ENCODE measurements at regions not wholly inside any gene's neighbourhood (a gene's known extent, or its start where the extent isn't known, plus 50 kb on each side); places are given as distances from the start of the nearest gene placed in this dataset.
"Not testable (repeated sequence)": the region's sequence is repeated elsewhere in the genome, so short reads cannot be mapped to it uniquely, and the experiment has no call there.

DNA sequence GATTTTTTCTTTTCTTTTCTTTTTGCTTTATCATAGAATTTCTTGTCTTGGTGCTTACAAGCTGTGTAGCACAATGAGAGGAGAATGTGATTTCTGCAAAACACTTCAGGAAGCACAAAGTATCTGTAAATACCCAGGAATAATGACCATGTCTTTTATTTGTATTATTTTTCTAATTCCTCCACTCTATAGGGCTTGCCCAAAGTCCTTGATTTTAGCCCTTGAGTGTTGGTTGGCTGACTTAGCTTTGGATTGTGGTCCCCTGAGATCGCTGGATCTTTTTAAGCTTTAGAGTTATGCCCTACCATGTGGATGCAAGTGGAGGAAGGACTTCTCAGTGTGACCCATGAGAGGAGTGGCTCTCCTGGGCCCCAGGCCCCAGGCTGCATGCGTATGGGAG, 52.2 kb downstream of the HOXC4 start:
- not testable (repeated sequence) for ATAC-seq

GRCh38 chr12:54106252-54106651, 52.6 kb downstream of the HOXC4 start:
- ATAC-seq: not testable (repeated sequence)

DNA sequence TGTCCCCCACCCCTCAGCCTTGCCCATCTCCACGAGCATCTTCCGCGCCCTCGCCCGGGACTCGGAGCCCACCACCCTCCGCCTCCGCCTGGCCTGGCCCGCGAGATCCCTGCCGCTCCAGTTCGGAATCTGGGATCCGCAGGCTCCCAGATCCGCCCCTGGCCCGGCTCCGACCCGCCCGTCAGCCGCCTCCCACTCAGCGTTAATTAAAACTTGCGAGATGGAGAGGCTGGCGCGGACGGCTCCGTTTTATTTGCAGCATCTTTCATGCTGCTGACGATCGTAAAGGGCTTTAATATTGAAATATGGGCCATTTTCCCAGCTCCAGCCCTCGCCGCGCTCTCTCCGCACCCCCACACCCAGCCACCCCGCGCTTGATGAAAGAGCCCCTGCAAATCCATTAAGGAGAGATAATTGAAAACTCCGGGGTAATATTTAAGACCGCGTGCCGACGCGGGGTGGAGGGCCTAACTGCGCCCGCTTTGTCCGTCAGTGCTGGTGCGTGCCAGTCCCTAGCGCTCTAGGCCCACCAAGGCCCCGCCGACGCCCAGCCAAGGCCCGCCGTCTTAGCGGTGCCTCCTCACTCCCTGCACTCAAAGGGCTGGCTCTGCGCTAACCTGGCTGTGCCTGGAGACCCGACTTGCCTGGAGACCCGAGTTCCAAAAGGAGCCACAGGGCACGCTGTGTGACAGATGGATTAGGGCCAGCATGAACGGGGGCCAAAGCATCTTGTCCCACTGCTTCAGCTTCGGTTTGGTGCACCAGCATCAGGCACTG, 53.4 kb downstream of the HOXC4 start:
- ATAC-seq: not testable (repeated sequence)

DNA sequence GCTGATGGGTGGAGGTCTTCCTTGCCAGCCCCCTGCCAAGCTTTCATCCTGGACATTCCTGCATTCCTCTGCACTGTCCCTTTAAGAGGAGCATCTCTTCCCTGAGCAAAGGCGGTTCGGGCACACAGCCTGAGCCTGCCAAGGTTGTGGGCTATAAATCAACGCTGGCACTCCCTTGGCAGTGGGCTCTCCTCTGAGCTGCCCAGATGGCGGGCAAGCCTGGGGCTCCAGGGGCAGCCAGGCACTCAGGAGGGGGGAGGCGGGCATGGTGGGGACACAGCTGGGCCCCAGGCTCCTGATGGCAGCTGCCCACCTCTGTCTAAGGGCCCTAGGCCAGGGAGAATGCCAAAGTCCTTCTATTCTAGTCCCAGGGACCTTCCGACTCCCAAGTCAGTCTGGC, 58.7 kb downstream of the HOXC4 start:
- ATAC-seq: not testable (repeated sequence)

GRCh38 chr12:54116055-54116454, 62.4 kb downstream of the HOXC4 start:
- ATAC-seq: not testable (repeated sequence)

DNA sequence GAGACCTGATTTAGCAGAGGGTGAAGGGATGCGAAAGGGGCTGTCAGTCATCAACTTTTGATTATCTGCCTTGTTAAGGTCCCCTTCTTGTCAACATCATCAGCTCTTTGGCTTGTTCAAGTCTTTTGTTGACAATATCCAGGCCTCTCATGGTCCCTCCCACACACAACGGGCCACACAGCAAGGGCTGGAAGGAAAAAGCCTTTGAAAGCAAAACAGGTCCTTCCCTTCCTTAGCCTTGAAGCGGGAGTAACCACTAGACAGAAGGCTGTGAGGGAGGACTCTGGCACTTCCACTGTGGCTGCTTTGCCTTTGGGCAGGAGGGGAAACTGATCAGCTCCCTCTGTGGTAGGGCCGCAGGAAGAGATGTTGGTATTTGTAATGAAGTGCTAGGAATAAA, 63.8 kb downstream of the HOXC4 start:
- not testable (repeated sequence) for ATAC-seq

DNA sequence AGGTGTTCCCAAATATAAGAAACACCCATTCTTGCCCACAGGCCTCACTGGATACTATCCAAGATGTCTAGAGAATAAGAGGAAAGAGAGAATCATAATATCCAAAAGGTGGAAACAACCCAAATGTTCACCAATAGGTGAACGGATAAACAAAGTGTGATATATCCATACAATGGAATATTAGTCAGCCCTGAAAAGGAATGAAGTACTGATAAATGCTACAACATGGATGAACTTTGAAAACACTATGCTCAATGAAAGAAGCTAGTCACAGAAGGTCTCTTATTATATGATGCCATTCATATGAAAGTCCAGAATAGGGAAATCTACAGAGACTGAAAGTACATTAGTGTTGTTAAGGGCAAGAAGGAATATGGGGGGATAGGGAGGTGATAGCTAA, 65.4 kb downstream of the HOXC4 start:
- ATAC-seq: not testable (repeated sequence)

- ATAC-seq: not testable (repeated sequence)
These were observed 64.8 kb downstream of the SMUG1 start for GRCh38 chr12:54123981-54124380.

GRCh38 chr12:54125708-54126028, 63.1 kb downstream of the SMUG1 start:
- ATAC-seq: peak; percentile 73

DNA sequence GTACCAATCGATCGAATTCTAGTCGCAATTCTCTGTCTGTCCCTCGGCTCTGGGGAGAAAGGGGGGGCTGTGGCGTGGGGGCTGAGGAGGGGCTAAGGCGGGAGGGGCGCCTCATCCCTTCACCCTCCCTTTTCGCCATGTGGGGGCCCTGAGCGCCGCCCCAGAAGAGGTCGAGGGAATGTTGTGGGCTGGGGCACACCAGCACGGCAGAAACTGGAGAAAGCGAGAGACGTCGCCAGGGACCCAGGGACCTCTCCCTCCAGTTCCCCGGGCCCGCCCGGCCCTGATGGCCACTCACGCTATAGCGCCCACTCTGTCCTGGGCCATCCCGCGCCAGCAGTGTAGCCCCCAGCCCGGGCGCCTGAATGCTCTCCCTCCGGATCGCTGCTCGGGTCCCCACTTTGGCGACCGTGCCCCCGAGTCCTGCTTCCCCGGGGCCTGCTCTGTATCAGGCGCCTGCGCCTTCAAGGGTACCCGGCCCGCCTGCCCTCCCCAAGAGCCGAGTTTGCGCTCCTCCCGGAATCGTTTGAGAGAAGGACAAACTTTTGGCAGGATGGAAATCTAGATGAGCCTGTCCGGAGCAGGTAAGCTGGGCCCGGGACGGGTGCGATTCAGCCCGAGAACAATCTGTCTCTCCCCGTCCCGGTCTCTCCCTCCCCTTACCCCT, 62.6 kb downstream of the SMUG1 start:
- ATAC-seq: peak; percentile 81
- 0 out of 2 replicates have a peak, but pooled peaks have one; percentile 36 for TF ChIP-seq GLIS3 (CRISPR knock-in tag; IDR thresholded peaks at IDR 0.05)
- TF ChIP-seq, protein P1, sequence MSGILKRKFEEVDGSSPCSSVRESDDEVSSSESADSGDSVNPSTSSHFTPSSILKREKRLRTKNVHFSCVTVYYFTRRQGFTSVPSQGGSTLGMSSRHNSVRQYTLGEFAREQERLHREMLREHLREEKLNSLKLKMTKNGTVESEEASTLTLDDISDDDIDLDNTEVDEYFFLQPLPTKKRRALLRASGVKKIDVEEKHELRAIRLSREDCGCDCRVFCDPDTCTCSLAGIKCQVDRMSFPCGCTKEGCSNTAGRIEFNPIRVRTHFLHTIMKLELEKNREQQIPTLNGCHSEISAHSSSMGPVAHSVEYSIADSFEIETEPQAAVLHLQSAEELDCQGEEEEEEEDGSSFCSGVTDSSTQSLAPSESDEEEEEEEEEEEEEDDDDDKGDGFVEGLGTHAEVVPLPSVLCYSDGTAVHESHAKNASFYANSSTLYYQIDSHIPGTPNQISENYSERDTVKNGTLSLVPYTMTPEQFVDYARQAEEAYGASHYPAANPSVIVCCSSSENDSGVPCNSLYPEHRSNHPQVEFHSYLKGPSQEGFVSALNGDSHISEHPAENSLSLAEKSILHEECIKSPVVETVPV (CRISPR knock-in tag; IDR thresholded peaks at IDR 0.05): no peak

DNA sequence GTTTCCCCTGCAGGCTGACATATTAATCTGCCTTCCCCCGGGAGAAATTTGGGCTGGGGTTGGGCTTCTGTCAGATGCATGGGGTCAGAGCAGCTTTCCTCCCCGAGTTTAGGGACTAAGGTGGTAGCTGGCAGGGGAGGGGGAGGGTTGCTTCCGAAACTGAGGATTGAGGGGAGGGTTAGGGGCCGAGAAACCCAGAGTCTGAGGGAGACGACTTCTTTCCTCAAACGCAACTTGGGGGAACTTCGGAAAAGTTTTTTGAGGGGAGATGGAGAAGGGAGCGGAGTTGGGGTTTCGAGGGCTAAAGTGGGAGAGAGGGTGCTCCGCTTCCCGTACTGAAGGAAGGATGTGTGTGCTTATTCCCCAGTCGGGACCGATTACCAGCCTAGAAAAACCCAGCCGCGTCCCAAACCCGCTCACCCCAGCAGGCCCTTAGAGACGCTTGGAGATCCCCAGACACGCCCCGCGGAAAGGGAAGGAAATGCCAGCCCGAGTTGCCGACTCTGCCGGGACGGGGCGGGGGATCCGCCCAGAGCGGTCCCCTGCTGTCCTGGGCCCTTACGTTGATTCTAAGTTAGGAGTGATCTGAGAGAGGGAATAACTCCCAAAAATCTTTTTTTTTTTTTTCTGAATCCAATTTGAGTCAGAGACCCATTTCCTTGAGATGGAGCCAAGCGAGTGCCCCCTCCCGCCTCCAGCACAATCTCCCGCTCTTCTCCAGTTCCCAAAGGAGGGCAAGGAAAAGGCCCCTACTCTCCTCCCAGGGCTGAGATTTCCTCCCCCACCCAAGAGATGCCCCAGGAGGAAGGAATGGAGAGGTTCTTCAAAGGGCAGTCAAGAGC, 61.9 kb downstream of the SMUG1 start:
- ATAC-seq: peak; percentile 91
- TF ChIP-seq PPARA (CRISPR knock-in tag; IDR thresholded peaks at IDR 0.05; ENCODE audit: borderline replicate concordance): no peak
- TF ChIP-seq ZFP3 (CRISPR knock-in tag; IDR thresholded peaks at IDR 0.05): no peak
- no peak for TF ChIP-seq ESRRG (CRISPR knock-in tag; IDR thresholded peaks at IDR 0.05)
- TF ChIP-seq CREB5 (CRISPR knock-in tag; IDR thresholded peaks at IDR 0.05; ENCODE audit: low read depth): no peak
- no peak for TF ChIP-seq ISL1 (CRISPR knock-in tag; IDR thresholded peaks at IDR 0.05)
- TF ChIP-seq CSDC2 (CRISPR knock-in tag; IDR thresholded peaks at IDR 0.05): no peak
- no peak for TF ChIP-seq ZNF8 (CRISPR knock-in tag; IDR thresholded peaks at IDR 0.05)
- no peak for TF ChIP-seq TOX (CRISPR knock-in tag; IDR thresholded peaks at IDR 0.05; ENCODE audit: borderline replicate concordance)
- TF ChIP-seq GLIS3 (CRISPR knock-in tag; IDR thresholded peaks at IDR 0.05): no peak
- no peak for TF ChIP-seq OSR1 (CRISPR knock-in tag; IDR thresholded peaks at IDR 0.05)
- TF ChIP-seq, protein P1 (CRISPR knock-in tag; IDR thresholded peaks at IDR 0.05): no peak
- no peak for TF ChIP-seq ZC3H10 (CRISPR knock-in tag; IDR thresholded peaks at IDR 0.05)
- TF ChIP-seq ZFP30 (CRISPR knock-in tag; IDR thresholded peaks at IDR 0.05): no peak
- no peak for TF ChIP-seq ZNF565 (CRISPR knock-in tag; conservative IDR thresholded peaks at IDR 0.05; ENCODE audit: low read depth)
- no peak for TF ChIP-seq ZNF70 (CRISPR knock-in tag; IDR thresholded peaks at IDR 0.05)
- TF ChIP-seq, protein P2, sequence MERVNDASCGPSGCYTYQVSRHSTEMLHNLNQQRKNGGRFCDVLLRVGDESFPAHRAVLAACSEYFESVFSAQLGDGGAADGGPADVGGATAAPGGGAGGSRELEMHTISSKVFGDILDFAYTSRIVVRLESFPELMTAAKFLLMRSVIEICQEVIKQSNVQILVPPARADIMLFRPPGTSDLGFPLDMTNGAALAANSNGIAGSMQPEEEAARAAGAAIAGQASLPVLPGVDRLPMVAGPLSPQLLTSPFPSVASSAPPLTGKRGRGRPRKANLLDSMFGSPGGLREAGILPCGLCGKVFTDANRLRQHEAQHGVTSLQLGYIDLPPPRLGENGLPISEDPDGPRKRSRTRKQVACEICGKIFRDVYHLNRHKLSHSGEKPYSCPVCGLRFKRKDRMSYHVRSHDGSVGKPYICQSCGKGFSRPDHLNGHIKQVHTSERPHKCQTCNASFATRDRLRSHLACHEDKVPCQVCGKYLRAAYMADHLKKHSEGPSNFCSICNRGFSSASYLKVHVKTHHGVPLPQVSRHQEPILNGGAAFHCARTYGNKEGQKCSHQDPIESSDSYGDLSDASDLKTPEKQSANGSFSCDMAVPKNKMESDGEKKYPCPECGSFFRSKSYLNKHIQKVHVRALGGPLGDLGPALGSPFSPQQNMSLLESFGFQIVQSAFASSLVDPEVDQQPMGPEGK (CRISPR knock-in tag; IDR thresholded peaks at IDR 0.05; ENCODE audit: borderline replicate concordance): no peak
- no peak for TF ChIP-seq RARB (CRISPR knock-in tag; IDR thresholded peaks at IDR 0.05)

Measured in SK-N-SH treated with all-trans-retinoic acid at 6 μM for 48 hours (cell line).